ENCODE measurements at regions not wholly inside any gene's neighbourhood (a gene's known extent, or its start where the extent isn't known, plus 50 kb on each side); places are given as distances from the start of the nearest gene placed in this dataset.

DNA sequence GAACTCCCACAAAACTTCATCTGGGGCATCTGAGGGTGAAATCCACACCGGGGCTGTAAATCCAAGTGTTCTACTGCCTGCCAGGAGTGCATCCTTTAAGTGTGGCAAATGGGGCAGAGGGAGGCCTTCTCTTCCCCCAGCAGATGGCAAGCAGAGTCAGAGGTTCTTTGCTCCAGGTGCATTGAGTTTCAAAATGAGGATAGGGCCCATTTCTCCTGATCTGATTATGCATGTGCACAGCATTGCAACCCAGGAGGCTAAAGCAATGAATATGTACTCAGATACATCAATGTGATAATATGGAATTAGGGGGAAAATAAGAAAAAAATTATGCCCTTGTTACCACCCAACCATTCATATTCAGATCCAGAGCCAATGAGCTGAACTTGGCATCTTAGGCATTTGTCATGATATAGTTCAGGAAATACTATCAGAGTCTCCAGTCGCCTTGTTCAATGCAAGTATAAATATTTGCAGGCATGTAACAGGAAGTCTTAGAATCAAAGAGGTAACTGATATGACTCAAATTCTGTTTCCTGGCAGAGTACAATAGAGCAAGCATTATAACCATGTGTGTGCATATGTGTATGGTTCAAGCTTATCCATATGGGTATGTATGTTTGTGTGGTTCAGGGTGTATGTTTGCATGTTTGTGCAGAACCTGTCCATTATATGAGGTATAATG, 473.8 kb upstream of the PKN2 start:
- H3K4me3 ChIP-seq (ENCODE audit: low read depth, low read length) = no peak overlapping the region
- TF ChIP-seq, protein P1, sequence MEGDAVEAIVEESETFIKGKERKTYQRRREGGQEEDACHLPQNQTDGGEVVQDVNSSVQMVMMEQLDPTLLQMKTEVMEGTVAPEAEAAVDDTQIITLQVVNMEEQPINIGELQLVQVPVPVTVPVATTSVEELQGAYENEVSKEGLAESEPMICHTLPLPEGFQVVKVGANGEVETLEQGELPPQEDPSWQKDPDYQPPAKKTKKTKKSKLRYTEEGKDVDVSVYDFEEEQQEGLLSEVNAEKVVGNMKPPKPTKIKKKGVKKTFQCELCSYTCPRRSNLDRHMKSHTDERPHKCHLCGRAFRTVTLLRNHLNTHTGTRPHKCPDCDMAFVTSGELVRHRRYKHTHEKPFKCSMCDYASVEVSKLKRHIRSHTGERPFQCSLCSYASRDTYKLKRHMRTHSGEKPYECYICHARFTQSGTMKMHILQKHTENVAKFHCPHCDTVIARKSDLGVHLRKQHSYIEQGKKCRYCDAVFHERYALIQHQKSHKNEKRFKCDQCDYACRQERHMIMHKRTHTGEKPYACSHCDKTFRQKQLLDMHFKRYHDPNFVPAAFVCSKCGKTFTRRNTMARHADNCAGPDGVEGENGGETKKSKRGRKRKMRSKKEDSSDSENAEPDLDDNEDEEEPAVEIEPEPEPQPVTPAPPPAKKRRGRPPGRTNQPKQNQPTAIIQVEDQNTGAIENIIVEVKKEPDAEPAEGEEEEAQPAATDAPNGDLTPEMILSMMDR (IDR thresholded peaks at IDR 0.05; ENCODE audit: insufficient read depth, low read depth, low read length) = no peak
- DNase-seq (ENCODE audit: low read depth) = no peak

DNA sequence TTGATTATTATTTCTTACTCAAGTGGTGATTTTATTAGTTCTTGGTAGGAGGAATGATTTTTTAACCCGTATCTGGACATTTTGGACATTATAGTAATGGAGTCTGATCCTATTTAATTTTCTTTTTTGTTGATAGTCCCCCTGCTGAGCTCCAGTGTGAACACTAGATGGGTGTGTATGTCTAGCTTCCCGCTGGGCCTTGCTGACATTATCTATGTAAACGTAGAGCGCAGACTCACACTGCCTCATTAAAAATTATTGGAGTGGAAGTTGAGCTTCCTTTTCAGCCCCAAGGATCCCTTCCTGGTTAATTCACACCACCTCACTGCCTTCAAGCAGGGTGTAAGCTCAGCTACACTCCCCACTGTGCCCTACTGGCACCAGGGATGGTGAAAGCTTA, 467.6 kb upstream of the PKN2 start:
- H3K4me3 ChIP-seq (ENCODE audit: low read depth, low read length) = no peak overlapping the region
- no peak for DNase-seq (ENCODE audit: low read depth)

DNA sequence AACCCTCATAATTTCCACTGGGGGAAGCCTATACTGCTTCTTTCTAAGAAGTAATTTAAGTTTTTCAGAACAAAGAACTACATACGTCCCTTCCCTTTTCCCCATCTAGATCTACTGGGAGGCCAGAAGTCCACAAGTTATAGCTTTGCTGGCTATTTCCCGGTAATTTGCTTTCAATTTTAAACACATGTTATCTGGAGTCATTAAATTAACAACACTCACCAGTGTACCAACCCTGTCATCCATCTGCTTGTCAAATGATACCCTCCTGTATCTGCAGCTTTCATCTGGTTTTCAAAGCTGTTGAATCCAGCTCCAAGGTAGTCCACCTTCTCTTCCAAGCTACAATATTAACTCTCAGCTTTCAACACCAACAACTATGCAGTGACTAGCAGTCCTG, 466.7 kb upstream of the PKN2 start:
- TF ChIP-seq, protein P1 (IDR thresholded peaks at IDR 0.05; ENCODE audit: insufficient read depth, low read depth, low read length) = no peak
- DNase-seq (ENCODE audit: low read depth) = no peak
- H3K4me3 ChIP-seq (ENCODE audit: low read depth, low read length) = no peak overlapping the region

More for the DNA sequence above, 467.6 kb upstream of the PKN2 start:
- TF ChIP-seq, protein P1 (IDR thresholded peaks at IDR 0.05; ENCODE audit: insufficient read depth, low read depth, low read length) = no peak

DNA sequence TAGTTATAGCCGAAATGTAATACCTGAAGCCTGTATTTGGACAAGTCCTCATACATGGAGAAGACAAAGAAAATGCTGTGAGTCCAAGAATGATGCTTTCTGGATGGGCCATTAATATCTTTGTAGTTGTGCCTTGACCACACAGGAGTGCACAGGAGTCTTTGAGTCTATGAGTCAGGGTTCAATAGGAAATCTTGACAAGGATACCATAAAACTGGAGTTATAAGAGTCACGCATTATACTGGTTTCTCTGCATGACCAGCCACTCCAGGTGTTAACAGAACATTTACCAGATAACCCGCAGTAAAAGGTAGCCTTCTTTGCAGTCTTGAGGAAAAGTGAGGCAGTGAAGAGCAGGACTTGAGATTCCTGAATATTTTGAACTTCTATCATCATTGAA, 464.6 kb upstream of the PKN2 start:
- DNase-seq (ENCODE audit: low read depth) = no peak
- H3K4me3 ChIP-seq (ENCODE audit: low read depth, low read length) = no peak overlapping the region
- TF ChIP-seq, protein P1 (IDR thresholded peaks at IDR 0.05; ENCODE audit: insufficient read depth, low read depth, low read length) = no peak

DNA sequence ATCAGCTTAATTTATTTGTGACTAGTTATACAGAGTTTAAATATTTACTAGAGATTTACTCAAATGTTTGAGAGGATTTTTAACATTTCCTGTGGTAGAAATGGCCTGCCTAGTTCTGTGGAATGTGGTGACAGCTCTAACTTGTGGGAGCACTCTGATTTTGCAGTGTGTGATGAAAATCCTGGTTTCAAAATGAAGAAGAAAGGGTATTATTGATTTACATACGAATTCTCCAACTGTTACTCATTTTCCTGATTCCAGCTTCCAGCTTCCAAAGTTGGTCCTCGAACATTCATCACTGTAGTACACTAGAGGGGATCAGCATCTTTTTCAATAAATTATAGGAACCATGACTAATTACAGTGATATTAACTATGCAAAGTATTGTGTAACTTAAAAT, 462.7 kb upstream of the PKN2 start:
- DNase-seq (ENCODE audit: low read depth) = no peak
- TF ChIP-seq, protein P1 (IDR thresholded peaks at IDR 0.05; ENCODE audit: insufficient read depth, low read depth, low read length) = no peak
- no peak overlapping the region for H3K4me3 ChIP-seq (ENCODE audit: low read depth, low read length)

DNA sequence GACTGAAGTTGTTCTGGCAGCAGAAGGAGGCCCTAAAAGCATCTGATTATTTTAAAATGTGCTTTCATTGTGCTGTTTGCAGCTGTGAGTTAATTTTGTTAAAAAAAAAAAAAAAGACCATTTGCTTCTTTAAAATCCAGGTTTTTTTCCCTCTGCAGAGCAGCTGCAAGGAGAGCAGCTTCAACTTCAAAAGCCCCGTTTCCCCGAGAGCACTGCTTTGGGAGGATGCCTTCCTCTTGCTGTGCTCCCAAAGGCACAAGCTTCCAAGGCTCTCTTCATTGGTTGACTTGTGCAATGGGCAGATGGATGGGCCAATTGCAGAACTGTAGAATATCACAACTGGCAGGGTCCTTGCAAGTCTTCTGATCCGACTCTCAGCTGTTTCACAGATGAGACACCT, 459.2 kb upstream of the PKN2 start:
- DNase-seq (ENCODE audit: low read depth) = no peak
- TF ChIP-seq, protein P1 (IDR thresholded peaks at IDR 0.05; ENCODE audit: insufficient read depth, low read depth, low read length) = no peak
- no peak overlapping the region for H3K4me3 ChIP-seq (ENCODE audit: low read depth, low read length)

DNA sequence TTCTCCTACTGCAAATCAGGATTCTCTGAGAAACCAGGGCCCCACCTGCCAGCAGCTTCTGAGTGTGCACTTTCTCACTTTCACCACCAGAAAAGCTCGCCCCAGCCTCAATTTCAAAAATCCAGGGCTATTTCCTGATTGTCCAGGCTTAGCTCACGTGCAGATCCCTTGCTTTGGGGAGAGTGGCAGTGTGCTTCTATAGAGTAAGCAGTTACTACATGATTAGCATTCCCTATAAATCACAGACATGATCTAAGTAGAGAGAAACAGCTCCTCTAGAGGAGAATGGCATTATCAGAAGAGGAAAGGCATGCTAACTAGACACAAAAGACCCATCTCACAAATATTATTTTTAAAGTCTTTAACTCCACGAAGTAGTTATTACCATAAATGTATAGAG, 456.0 kb upstream of the PKN2 start:
- TF ChIP-seq, protein P1 (IDR thresholded peaks at IDR 0.05; ENCODE audit: insufficient read depth, low read depth, low read length) = no peak
- no peak overlapping the region for H3K4me3 ChIP-seq (ENCODE audit: low read depth, low read length)
- DNase-seq (ENCODE audit: low read depth) = no peak
